ENCODE measurements at regions not wholly inside any gene's neighbourhood (a gene's known extent, or its start where the extent isn't known, plus 50 kb on each side); places are given as distances from the start of the nearest gene placed in this dataset.
"Not testable (repeated sequence)": the region's sequence is repeated elsewhere in the genome, so short reads cannot be mapped to it uniquely, and the experiment has no call there.

GRCh38 chr15:77900331-77900963 is 177.1 kb downstream of the TBC1D2B start:
- TF ChIP-seq CTCF (IDR thresholded peaks at IDR 0.05) = peak in 1 of 4 experiments; percentile 47
- TF ChIP-seq POLR2A, EP300, POLR2AphosphoS5 (IDR thresholded peaks at IDR 0.05): not testable (repeated sequence)
